ENCODE measurements at regions not wholly inside any gene's neighbourhood (a gene's known extent, or its start where the extent isn't known, plus 50 kb on each side); places are given as distances from the start of the nearest gene placed in this dataset.
A peak's percentile ranks its signal among the peaks of the same experiment; 100 is the strongest.

- Histone ChIP-seq H3K36me3 (replicated peaks in 1 of 2; ENCODE audit: control insufficient read depth in 1 of 2, insufficient read depth in 2 of 2, low read length in 2 of 2) (no peaks in the 10 kb centered on the region), H3K27ac (ENCODE audit: low read depth in 1 of 2, low read length in 2 of 2) (peak overlapping the region in 1 of 2 donors; percentile 83), H4K20me1 (ENCODE audit: insufficient read depth, low read length) (no peaks in the 10 kb centered on the region), H3K27me3 (ENCODE audit: control insufficient read depth in 2 of 2, insufficient read depth in 2 of 2, low read length in 2 of 2) (no peaks in the 10 kb centered on the region), H3K4me3 (replicated peaks in 1 of 3; ENCODE audit: low read depth in 2 of 3, low read length in 3 of 3) (peak overlapping the region in 1 of 3 experiments; percentile 21), H3K4me2 (replicated peaks; ENCODE audit: extremely low read depth, low read length, poor library complexity, severe bottlenecking) (no peak overlapping the region), H2AFZ (ENCODE audit: insufficient read depth, low read depth, low read length, poor library complexity, severe bottlenecking) (no peak overlapping the region), H3K9me3 (replicated peaks in 1 of 2; ENCODE audit: control insufficient read depth in 1 of 2, insufficient read depth in 1 of 2, low read length in 2 of 2) (no peaks in the 10 kb centered on the region), H3K79me2 (ENCODE audit: insufficient read depth, low read length) (no peaks in the 10 kb centered on the region), H3K9ac (ENCODE audit: insufficient read depth, low read length, poor library complexity, severe bottlenecking) (no peak overlapping the region), H3K4me1 (ENCODE audit: control insufficient read depth in 1 of 2, insufficient read depth in 2 of 2, low read length in 2 of 2) (peaks cover 51 to 55% of the 10 kb centered on the region in 2 donors)
- Mint-ChIP-seq H3K4me3 (peak overlapping the region in 1 of 2 donors; percentile 42), H3K4me1 (peaks cover 50% of the 10 kb centered on the region), H3K27ac (peak overlapping the region; percentile 66 to 97 (median 84)), H3K9me3 (no peaks in the 10 kb centered on the region), H3K36me3 (peaks cover 0 to 13% of the 10 kb centered on the region in 2 donors), H3K27me3 (ENCODE audit: low read depth in 3 of 3) (peaks cover 0 to 2% (median 2%) of the 10 kb centered on the region in 3 donors)
- no peak for DNase-seq
- 80% methylated on average over 1 of the region's 3 CpGs for WGBS (ENCODE audit: insufficient coverage)
- no peak for TF ChIP-seq CTCF (IDR thresholded peaks at IDR 0.05)
- intact Hi-C loops (cut with micrococcal nuclease), result no loop called here
Measured at GRCh38 chr10:113319479-113319878, 233.4 kb upstream of the HABP2 start.

GRCh38 chr10:113320211-113320610, 232.6 kb upstream of the HABP2 start:
- 57% methylated on average over 5 of the region's 8 CpGs for WGBS (ENCODE audit: insufficient coverage)
- H3K4me3 Mint-ChIP-seq, result peak overlapping the region; percentile 10 to 77
- H3K4me1 Mint-ChIP-seq, result peaks cover 50% of the 10 kb centered on the region

More at GRCh38 chr10:113320211-113320610, 232.6 kb upstream of the HABP2 start:
- H3K4me1 ChIP-seq (ENCODE audit: control insufficient read depth in 1 of 2, insufficient read depth in 2 of 2, low read length in 2 of 2), result peaks cover 51 to 55% of the 10 kb centered on the region in 2 donors
- peak overlapping the region; percentile 84 to 97 (median 90) for H3K27ac Mint-ChIP-seq
- H3K79me2 ChIP-seq (ENCODE audit: insufficient read depth, low read length), result no peaks in the 10 kb centered on the region
- H3K36me3 Mint-ChIP-seq, result peaks cover 0 to 13% of the 10 kb centered on the region in 2 donors
- intact Hi-C loops (cut with micrococcal nuclease), result loop anchor here in 1 of 2 donors (10.0 kb wide), 1 partner anchor 45 kb away; no protein-coding TSS in a partner anchor
- H3K9me3 ChIP-seq (replicated peaks in 1 of 2; ENCODE audit: control insufficient read depth in 1 of 2, insufficient read depth in 1 of 2, low read length in 2 of 2), result no peaks in the 10 kb centered on the region
- H3K4me3 ChIP-seq (replicated peaks in 1 of 3; ENCODE audit: low read depth in 2 of 3, low read length in 3 of 3), result peak overlapping the region in 1 of 3 experiments; percentile 62
- no peaks in the 10 kb centered on the region for H4K20me1 ChIP-seq (ENCODE audit: insufficient read depth, low read length)
- peak; percentile 48 to 64 (median 51) for DNase-seq
- H2AFZ ChIP-seq (ENCODE audit: insufficient read depth, low read depth, low read length, poor library complexity, severe bottlenecking), result no peak overlapping the region
- H3K27me3 Mint-ChIP-seq (ENCODE audit: low read depth in 3 of 3), result peaks cover 0 to 2% (median 2%) of the 10 kb centered on the region in 3 donors
- no peaks in the 10 kb centered on the region for H3K9me3 Mint-ChIP-seq
- no peaks in the 10 kb centered on the region for H3K27me3 ChIP-seq (ENCODE audit: control insufficient read depth in 2 of 2, insufficient read depth in 2 of 2, low read length in 2 of 2)
- peak overlapping the region; percentile 50 for H3K4me2 ChIP-seq (replicated peaks; ENCODE audit: extremely low read depth, low read length, poor library complexity, severe bottlenecking)
- H3K9ac ChIP-seq (ENCODE audit: insufficient read depth, low read length, poor library complexity, severe bottlenecking), result no peak overlapping the region
- no peak for TF ChIP-seq CTCF (IDR thresholded peaks at IDR 0.05)
- peak overlapping the region; percentile 39 to 83 for H3K27ac ChIP-seq (ENCODE audit: low read depth in 1 of 2, low read length in 2 of 2)
- H3K36me3 ChIP-seq (replicated peaks in 1 of 2; ENCODE audit: control insufficient read depth in 1 of 2, insufficient read depth in 2 of 2, low read length in 2 of 2), result no peaks in the 10 kb centered on the region

Data from CD14-positive monocyte (primary cell).